Transverse colon (tissue), 4 donors: ENCODE measurements at regions not wholly inside any gene's neighbourhood (a gene's known extent, or its start where the extent isn't known, plus 50 kb on each side); places are given as distances from the start of the nearest gene placed in this dataset.

Experiments used
- DNase-seq: peaks from one replicate; pipeline ENCODE4 v3.0.0-alpha.2; 2019
- H3K27ac ChIP-seq, 4 donors: fragments of 200-600 bp; sonication (generic); 2 replicates each; pipeline ENCODE4 v1.5.1; 2016 to 2018; ENCODE audit warnings: inconsistent platforms in 4 of 4
- H3K27me3 ChIP-seq: fragments of 200-600 bp; sonication (generic); 2 replicates; pipeline ENCODE4 v1.5.1; 2017; ENCODE audit warnings: inconsistent platforms
- H3K36me3 ChIP-seq, 4 donors: fragments of 200-600 bp; sonication (generic); 2 replicates each; pipeline ENCODE4 v1.5.1; 2017 to 2019; ENCODE audit warnings: inconsistent platforms in 4 of 4
- H3K4me1 ChIP-seq, 4 donors: fragments of 200-600 bp; sonication (generic); 2 replicates each; pipeline ENCODE4 v1.5.1; 2017 to 2020; ENCODE audit warnings: inconsistent platforms in 4 of 4
- H3K4me3 ChIP-seq, 4 donors: fragments of 200-600 bp; sonication (generic); 1 replicate in 1 of 4; 2 replicates in 3 of 4; pipeline versions ENCODE4 v1.5.1 to v1.6.1; 2017 to 2019; ENCODE audit warnings: inconsistent platforms in 4 of 4
- H3K9me3 ChIP-seq, 2 donors: fragments of 200-600 bp; sonication (generic); 2 replicates each; pipeline ENCODE4 v1.5.1; 2017 to 2019; ENCODE audit warnings: inconsistent platforms in 2 of 2
- EP300 ChIP-seq: sonication (generic); formaldehyde crosslinking; IDR thresholded peaks from one replicate; pipeline ENCODE4 v1.6.1; 2017; ENCODE audit warnings: antibody characterized with exemption, low read depth
- POLR2A ChIP-seq: fragments of 450-650 bp; IDR thresholded peaks from one replicate; pipeline ENCODE4 v1.6.1; 2016; ENCODE audit warnings: antibody characterized with exemption, mild to moderate bottlenecking, moderate library complexity
- POLR2AphosphoS5 ChIP-seq, 3 donors: sonication (generic); formaldehyde crosslinking; IDR thresholded peaks; one replicate each; pipeline ENCODE4 v1.6.1; 2016; ENCODE audit warnings: antibody characterized with exemption in 3 of 3
- WGBS, 2 donors: methylation state at CpG; one replicate each; pipeline ENCODE4 v1.1.5; 2018; ENCODE audit warnings: low coverage in 1 of 2; 5-methylcytosine and 5-hydroxymethylcytosine counted together
- in situ Hi-C, 4 donors: fragments of 200-750 bp; cut with MboI; loops; one replicate each; pipeline versions ENCODE4 v1.15.0 to v1.15.1; 2017; ENCODE audit warnings: low sequenced_read_pairs in 3 of 4, low pct_ligation_motif_present in 1 of 4, low pct_unique_long_range_greater_than_20kb in 1 of 4
- intact Hi-C: fragments of 100-400 bp; cut with DNase I; formaldehyde crosslinking; loops from one replicate; pipeline ENCODE4 v1.15.1; 2023; ENCODE audit warnings: low total_unique reads
- TF ChIP-seq, protein P1 (sequence below), 5 experiments: fragments of 200-600 bp in 3 of 5; fragments of 450-650 bp in 2 of 5; sonication (generic) in 3 of 5; IDR thresholded peaks; 1 replicate in 2 of 5; 2 replicates in 3 of 5; pipeline ENCODE4 v1.5.1; 2016 to 2017; ENCODE audit warnings: antibody characterized with exemption in 5 of 5, inconsistent platforms in 3 of 5, mild to moderate bottlenecking in 2 of 5, moderate library complexity in 1 of 5

DNA sequence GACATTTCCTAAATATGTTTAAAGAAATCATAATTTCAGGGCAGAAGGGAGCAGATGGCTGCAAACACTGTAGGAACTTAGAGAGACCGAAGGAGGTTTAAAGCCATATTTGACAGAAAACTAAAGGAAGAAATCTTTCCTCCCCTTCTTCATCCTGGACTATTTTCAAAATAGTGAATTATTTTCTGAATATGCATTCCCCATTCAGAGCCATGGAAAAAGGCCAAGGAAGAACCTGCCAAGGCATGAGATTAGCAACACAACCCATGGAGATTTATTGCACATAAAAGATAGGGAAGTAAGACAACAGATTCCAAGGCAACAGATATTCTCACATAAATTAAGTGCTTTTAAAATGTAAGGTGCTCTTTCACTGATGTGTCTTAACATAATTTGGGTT is 233.3 kb upstream of the ADAMTS16 start:
- H3K27ac ChIP-seq: no peak overlapping the region
- intact Hi-C loops: no loop called here
- H3K9me3 ChIP-seq: no peaks in the 10 kb centered on the region
- TF ChIP-seq, protein P1, sequence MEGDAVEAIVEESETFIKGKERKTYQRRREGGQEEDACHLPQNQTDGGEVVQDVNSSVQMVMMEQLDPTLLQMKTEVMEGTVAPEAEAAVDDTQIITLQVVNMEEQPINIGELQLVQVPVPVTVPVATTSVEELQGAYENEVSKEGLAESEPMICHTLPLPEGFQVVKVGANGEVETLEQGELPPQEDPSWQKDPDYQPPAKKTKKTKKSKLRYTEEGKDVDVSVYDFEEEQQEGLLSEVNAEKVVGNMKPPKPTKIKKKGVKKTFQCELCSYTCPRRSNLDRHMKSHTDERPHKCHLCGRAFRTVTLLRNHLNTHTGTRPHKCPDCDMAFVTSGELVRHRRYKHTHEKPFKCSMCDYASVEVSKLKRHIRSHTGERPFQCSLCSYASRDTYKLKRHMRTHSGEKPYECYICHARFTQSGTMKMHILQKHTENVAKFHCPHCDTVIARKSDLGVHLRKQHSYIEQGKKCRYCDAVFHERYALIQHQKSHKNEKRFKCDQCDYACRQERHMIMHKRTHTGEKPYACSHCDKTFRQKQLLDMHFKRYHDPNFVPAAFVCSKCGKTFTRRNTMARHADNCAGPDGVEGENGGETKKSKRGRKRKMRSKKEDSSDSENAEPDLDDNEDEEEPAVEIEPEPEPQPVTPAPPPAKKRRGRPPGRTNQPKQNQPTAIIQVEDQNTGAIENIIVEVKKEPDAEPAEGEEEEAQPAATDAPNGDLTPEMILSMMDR (IDR thresholded peaks at IDR 0.05): no peak
- peak in 2 of 3 donors; percentile 8 to 18 for TF ChIP-seq POLR2AphosphoS5 (IDR thresholded peaks at IDR 0.05)
- H3K4me1 ChIP-seq: peaks cover 0 to 14% (median 5%) of the 10 kb centered on the region in 4 donors
- no peak for DNase-seq
- H3K4me3 ChIP-seq: no peak overlapping the region
- H3K36me3 ChIP-seq: no peaks in the 10 kb centered on the region
- in situ Hi-C loops: no loop called here
- H3K27me3 ChIP-seq: no peaks in the 10 kb centered on the region
- 50 to 52% methylated on average over 1 of the region's 1 CpG for WGBS, 2 donors

DNA sequence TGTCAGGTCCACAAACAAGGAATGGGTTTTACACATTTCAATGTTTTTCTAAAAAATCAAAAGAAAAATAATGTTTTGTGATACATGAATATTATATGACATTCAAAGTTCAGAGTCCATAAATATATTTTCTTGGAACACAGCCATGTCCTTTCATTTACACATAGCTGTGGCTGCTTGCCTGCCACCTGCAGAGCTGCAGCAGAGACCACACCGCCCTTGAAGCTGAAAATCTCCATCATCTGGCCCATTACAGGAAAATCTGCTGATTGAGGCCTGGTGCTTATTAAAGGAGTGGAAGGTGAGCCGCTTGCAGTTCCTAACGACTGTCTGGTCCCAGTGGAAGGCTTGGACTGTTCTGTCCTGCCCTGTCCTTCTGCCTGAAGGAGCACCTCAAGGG is 232.6 kb upstream of the ADAMTS16 start:
- intact Hi-C loops: no loop called here
- WGBS, 2 donors: 18 to 38% methylated on average over 1 to 3 of the region's 3 CpGs
- no peak overlapping the region for H3K27ac ChIP-seq

DNA sequence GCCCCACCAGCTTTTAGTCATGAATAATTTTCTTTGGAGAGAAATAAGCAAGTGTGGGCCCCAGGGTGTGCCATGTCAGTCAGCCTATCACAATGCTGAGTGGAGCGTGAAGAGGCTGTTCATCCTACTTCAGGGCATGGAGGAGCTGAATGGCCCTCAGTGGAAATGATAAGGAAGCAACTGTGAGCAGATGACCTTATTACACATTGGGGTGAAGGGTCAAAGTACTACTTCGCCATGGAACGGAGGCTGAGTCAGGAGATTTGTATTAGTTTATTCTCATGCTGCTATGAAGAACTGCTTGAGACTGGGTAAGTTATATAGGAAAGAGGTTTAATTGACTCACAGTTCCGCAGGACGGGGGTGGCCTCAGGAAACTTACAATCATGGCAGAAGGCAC is 231.0 kb upstream of the ADAMTS16 start:
- WGBS, 2 donors: 77 to 88% methylated on average over 4 to 5 of the region's 5 CpGs
- in situ Hi-C loops: no loop called here
- no peaks in the 10 kb centered on the region for H3K36me3 ChIP-seq
- peaks cover 0 to 14% (median 4%) of the 10 kb centered on the region in 4 donors for H3K4me1 ChIP-seq
- TF ChIP-seq POLR2AphosphoS5 (IDR thresholded peaks at IDR 0.05) (no peak), POLR2A (no peak), EP300 (no peak)
- TF ChIP-seq, protein P1 (IDR thresholded peaks at IDR 0.05): no peak
- DNase-seq: no peak
- no peaks in the 10 kb centered on the region for H3K9me3 ChIP-seq
- no peaks in the 10 kb centered on the region for H3K27me3 ChIP-seq
- H3K27ac ChIP-seq: no peak overlapping the region
- intact Hi-C loops: no loop called here
- H3K4me3 ChIP-seq: no peak overlapping the region

More for the DNA sequence above, 232.6 kb upstream of the ADAMTS16 start:
- Histone ChIP-seq H3K4me1 (peaks cover 0 to 14% (median 4%) of the 10 kb centered on the region in 4 donors), H3K4me3 (no peak overlapping the region), H3K36me3 (no peaks in the 10 kb centered on the region), H3K27me3 (no peaks in the 10 kb centered on the region), H3K9me3 (no peaks in the 10 kb centered on the region)
- TF ChIP-seq EP300 (no peak), POLR2AphosphoS5 (IDR thresholded peaks at IDR 0.05) (no peak), POLR2A (no peak)
- TF ChIP-seq, protein P1 (IDR thresholded peaks at IDR 0.05): no peak
- in situ Hi-C loops: no loop called here
- no peak for DNase-seq

DNA sequence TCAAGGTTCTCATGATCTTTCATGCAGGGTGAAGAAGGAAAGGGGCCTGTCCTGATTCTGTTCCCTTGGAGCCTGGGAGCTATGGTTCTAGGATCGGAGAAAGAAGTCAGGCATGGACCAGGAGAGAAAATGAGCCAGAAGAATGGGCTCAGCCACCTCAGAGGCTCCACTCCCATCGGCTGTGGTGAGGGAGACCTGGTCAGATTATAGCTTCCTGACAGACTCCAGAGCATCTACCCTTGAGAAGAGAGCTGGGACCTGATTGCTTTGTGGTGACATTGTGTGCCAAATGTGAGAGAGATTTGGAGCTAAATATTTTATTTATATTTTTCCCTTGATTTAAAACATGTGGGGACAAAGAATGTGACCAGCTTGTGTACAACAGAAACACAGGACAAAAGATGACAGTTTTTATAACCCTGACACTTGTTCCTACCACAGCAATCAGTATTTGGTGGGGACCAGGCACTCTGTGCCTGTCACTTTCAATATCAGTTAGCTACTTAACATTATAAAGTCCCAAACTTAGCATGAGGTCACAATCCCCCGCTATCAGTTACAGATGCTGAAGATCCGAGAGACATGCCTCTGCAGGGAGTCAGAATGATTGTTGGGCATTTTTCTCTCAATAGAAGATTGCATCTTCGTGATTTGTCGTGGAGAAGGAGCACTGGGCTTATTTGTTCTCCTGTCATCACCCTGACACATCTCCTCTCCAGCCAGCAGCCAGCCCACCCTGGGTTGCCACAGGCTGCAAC is 228.3 kb upstream of the ADAMTS16 start:
- no peaks in the 10 kb centered on the region for H3K27me3 ChIP-seq
- intact Hi-C loops: no loop called here

More for the DNA sequence above, 228.3 kb upstream of the ADAMTS16 start:
- WGBS, 2 donors: 75 to 90% methylated on average over 2 to 6 of the region's 6 CpGs
- Histone ChIP-seq H3K36me3 (no peaks in the 10 kb centered on the region), H3K4me1 (peaks cover 0 to 11% (median 1%) of the 10 kb centered on the region in 4 donors), H3K9me3 (no peaks in the 10 kb centered on the region), H3K27ac (no peak overlapping the region), H3K4me3 (no peak overlapping the region)
- in situ Hi-C loops: no loop called here
- DNase-seq: no peak
- TF ChIP-seq EP300 (no peak), POLR2A (no peak), POLR2AphosphoS5 (IDR thresholded peaks at IDR 0.05) (no peak)
- TF ChIP-seq, protein P1 (IDR thresholded peaks at IDR 0.05): no peak
